A549 (cell line): ENCODE measurements at regions not wholly inside any gene's neighbourhood (a gene's known extent, or its start where the extent isn't known, plus 50 kb on each side); places are given as distances from the start of the nearest gene placed in this dataset.

Source experiments
- ATAC-seq, 2 experiments: fragments of 200-7000 bp in 1 of 2; fragments of >200 bp in 1 of 2; cut with Nextera tagmentation in 1 of 2; cut with Tn5 transposase in 1 of 2; 3 replicates each; pipeline versions ENCODE4 v1.8.0 to v1.9.1; 2018 to 2020; ENCODE audit warnings: mild to moderate bottlenecking in 1 of 2, moderate library complexity in 1 of 2
- CTCF ChIA-PET: fragments of 300-600 bp; sonication (Branson Sonifier 250); formaldehyde crosslinking; extraction: SDS; loops from one replicate; lab custom pipeline; 2021; ENCODE audit warnings: antibody characterized with exemption, inconsistent platforms; lab: Yijun Ruan, JAX
- POLR2A ChIA-PET: fragments of 350-600 bp; formaldehyde crosslinking; extraction: SDS; loops from one replicate; lab custom pipeline; 2021; ENCODE audit warnings: antibody characterized with exemption, inconsistent platforms; lab: Yijun Ruan, JAX
- DNase-seq, 2 experiments: peaks; one replicate each; pipeline versions ENCODE4 v3.0.0 to v3.0.0-alpha.2; 2011 to 2016; ENCODE audit warnings: low read depth in 1 of 2, low spot score in 1 of 2
- FAIRE-seq: peaks from 2 replicates; lab custom pipeline; 2011; peaks lifted over from hg19 to GRCh38; lab: Jason Lieb, UNC
- H3K27ac ChIP-seq, 2 experiments: fragments of >200 bp; sonication (Bioruptor Twin); formaldehyde crosslinking; 3 replicates each; pipeline ENCODE4 v1.5.1; 2016 to 2017
- H3K4me1 ChIP-seq: fragments of >200 bp; sonication (Bioruptor Twin); formaldehyde crosslinking; 3 replicates; pipeline ENCODE4 v1.6.1; 2016
- H3K4me2 ChIP-seq: fragments of >200 bp; sonication (Bioruptor Twin); formaldehyde crosslinking; 3 replicates; pipeline ENCODE4 v1.6.1; 2016
- H3K4me3 ChIP-seq: fragments of >200 bp; sonication (Bioruptor Twin); formaldehyde crosslinking; 3 replicates; pipeline ENCODE4 v1.5.1; 2016
- H3K9me3 ChIP-seq: fragments of >200 bp; sonication (Bioruptor Twin); formaldehyde crosslinking; 3 replicates; pipeline ENCODE4 v1.6.1; 2016
- ATOH8 ChIP-seq: fragments of 250-450 bp; sonication (Bioruptor Pico); IDR thresholded peaks from 2 replicates; pipeline ENCODE4 v1.5.0; 2020; ENCODE audit warnings: low read depth, mild to moderate bottlenecking, moderate library complexity
- CBX2 ChIP-seq: fragments of 200-600 bp; sonication (generic); IDR thresholded peaks from 2 replicates; pipeline ENCODE4 v1.6.1; 2016; ENCODE audit warnings: low read depth, mild to moderate bottlenecking, borderline replicate concordance
- CHD2 ChIP-seq: fragments of 150-350 bp; IDR thresholded peaks from 2 replicates; pipeline ENCODE4 v1.6.1; 2014; ENCODE audit warnings: low read length; ENCODE audit not compliant: partially characterized antibody
- CTCF ChIP-seq: fragments of >200 bp; sonication (Bioruptor Twin); formaldehyde crosslinking; IDR thresholded peaks from 3 replicates; pipeline ENCODE4 v1.5.1; 2016
- EHMT2 ChIP-seq: fragments of 200-600 bp; sonication (generic); IDR thresholded peaks from 2 replicates; pipeline ENCODE4 v1.6.1; 2016; ENCODE audit warnings: antibody characterized with exemption, low read depth, mild to moderate bottlenecking, moderate library complexity
- EP300 ChIP-seq, 2 experiments: fragments of >200 bp; sonication (Bioruptor Twin); formaldehyde crosslinking; IDR thresholded peaks; 2 replicates in 1 of 2; 3 replicates in 1 of 2; pipeline ENCODE4 v1.6.1; 2016 to 2017
- GATA3 ChIP-seq: IDR thresholded peaks from 2 replicates; pipeline ENCODE4 v1.6.1; 2012; ENCODE audit warnings: borderline replicate concordance
- HDAC2 ChIP-seq: fragments of 200-600 bp; sonication (generic); IDR thresholded peaks from 2 replicates; pipeline ENCODE4 v1.6.1; 2016
- HOXA7 ChIP-seq: fragments of 250-450 bp; sonication (Bioruptor Pico); IDR thresholded peaks from 2 replicates; pipeline ENCODE4 v1.5.0; 2020; ENCODE audit warnings: mild to moderate bottlenecking, moderate library complexity
- HOXB13 ChIP-seq: fragments of 250-450 bp; sonication (Bioruptor Pico); IDR thresholded peaks from 2 replicates; pipeline ENCODE4 v1.5.0; 2020; ENCODE audit warnings: low read depth, mild to moderate bottlenecking, moderate library complexity
- JUNB ChIP-seq: fragments of >200 bp; sonication (Bioruptor Twin); formaldehyde crosslinking; IDR thresholded peaks from 2 replicates; pipeline ENCODE4 v1.6.1; 2016
- KDM1A ChIP-seq: fragments of 200-600 bp; sonication (generic); IDR thresholded peaks from 2 replicates; pipeline ENCODE4 v1.6.1; 2016; ENCODE audit warnings: low read depth, mild to moderate bottlenecking
- MAFK ChIP-seq: fragments of 450-650 bp; IDR thresholded peaks from 2 replicates; pipeline ENCODE4 v1.6.1; 2014; ENCODE audit not compliant: partially characterized antibody
- MAZ ChIP-seq: fragments of 150-350 bp; IDR thresholded peaks from 2 replicates; pipeline ENCODE4 v1.6.1; 2014; ENCODE audit warnings: antibody characterized with exemption, low read depth, low read length, borderline replicate concordance
- MYC ChIP-seq: IDR thresholded peaks from 2 replicates; pipeline ENCODE4 v1.6.1; 2012; ENCODE audit warnings: mild to moderate bottlenecking, inconsistent platforms, low read length, improper control_type of control experiment, borderline replicate concordance
- NPAS2 ChIP-seq: fragments of 250-450 bp; sonication (Bioruptor Pico); IDR thresholded peaks from 2 replicates; pipeline ENCODE4 v1.8.0; 2022; ENCODE audit warnings: mild to moderate bottlenecking, moderate library complexity, borderline replicate concordance
- NR3C1 ChIP-seq: fragments of >200 bp; sonication (Bioruptor Twin); formaldehyde crosslinking; IDR thresholded peaks from 3 replicates; pipeline ENCODE4 v1.6.1; 2017
- POLR2A ChIP-seq: IDR thresholded peaks from 2 replicates; pipeline ENCODE4 v1.6.1; 2012; ENCODE audit warnings: mild to moderate bottlenecking, low read length
- POLR2AphosphoS2 ChIP-seq: conservative IDR thresholded peaks from 2 replicates; pipeline ENCODE4 v1.6.1; 2012; ENCODE audit warnings: low read length, improper control_type of control experiment, inconsistent platforms
- RAD21 ChIP-seq, 2 experiments: fragments of >200 bp in 1 of 2; sonication (Bioruptor Twin) in 1 of 2; formaldehyde crosslinking in 1 of 2; IDR thresholded peaks in 1 of 2; conservative IDR thresholded peaks in 1 of 2; 2 replicates in 1 of 2; 3 replicates in 1 of 2; pipeline ENCODE4 v1.6.1; 2012 to 2018; ENCODE audit warnings: inconsistent platforms in 1 of 2
- ZNF302 ChIP-seq: fragments of 250-450 bp; sonication (Bioruptor Pico); IDR thresholded peaks from 2 replicates; pipeline ENCODE4 v1.9.0; 2021; ENCODE audit warnings: inconsistent platforms, mild to moderate bottlenecking, moderate library complexity
- ZSCAN20 ChIP-seq: fragments of 250-450 bp; sonication (Bioruptor Pico); IDR thresholded peaks from 2 replicates; pipeline ENCODE4 v1.8.0; 2022; ENCODE audit warnings: mild to moderate bottlenecking, moderate library complexity
- WGBS: methylation state at CpG from one replicate; pipeline ENCODE4 v1.1.6; 2017; ENCODE audit errors: missing lambda C conversion rate; 5-methylcytosine and 5-hydroxymethylcytosine counted together
- TF ChIP-seq, protein P1 (sequence below): fragments of >200 bp; sonication (Bioruptor Twin); formaldehyde crosslinking; IDR thresholded peaks from 2 replicates; pipeline ENCODE4 v1.6.1; 2016
- TF ChIP-seq, protein P2 (sequence below): fragments of >200 bp; sonication (Bioruptor Twin); formaldehyde crosslinking; IDR thresholded peaks from 3 replicates; pipeline ENCODE4 v1.6.1; 2016
- TF ChIP-seq, protein P3 (sequence below): fragments of 450-650 bp; IDR thresholded peaks from 2 replicates; pipeline ENCODE4 v1.6.1; 2014; ENCODE audit warnings: antibody characterized with exemption
- TF ChIP-seq, protein P4 (sequence below): fragments of 150-350 bp; IDR thresholded peaks from 2 replicates; pipeline ENCODE4 v1.6.1; 2014; ENCODE audit warnings: low read depth, mild to moderate bottlenecking, low read length

- Histone ChIP-seq H3K4me1 (no peaks in the 10 kb centered on the region), H3K4me2 (no peak overlapping the region), H3K27ac (no peak overlapping the region), H3K4me3 (no peak overlapping the region), H3K9me3 (no peaks in the 10 kb centered on the region)
- DNase-seq (no peak), FAIRE-seq (no peak), ATAC-seq (no peak)
- ChIA-PET POLR2A (no interaction called here), CTCF (interaction anchor here (1.0 kb wide), 1 partner anchor 13 kb away, joined by 3 read pairs; no protein-coding TSS in a partner anchor)
- WGBS: 47% methylated on average over 3 of the region's 4 CpGs
- TF ChIP-seq EHMT2: no peak
- TF ChIP-seq HOXB13 (CRISPR knock-in tag): no peak
- no peak for TF ChIP-seq HOXA7 (CRISPR knock-in tag)
- TF ChIP-seq, protein P1, sequence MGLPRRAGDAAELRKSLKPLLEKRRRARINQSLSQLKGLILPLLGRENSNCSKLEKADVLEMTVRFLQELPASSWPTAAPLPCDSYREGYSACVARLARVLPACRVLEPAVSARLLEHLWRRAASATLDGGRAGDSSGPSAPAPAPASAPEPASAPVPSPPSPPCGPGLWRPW: no peak
Measured at GRCh38 chr18:76075777-76076176, 419.3 kb downstream of the ZNF516 start.

- WGBS: 33% methylated on average over 6 of the region's 6 CpGs
- Histone ChIP-seq H3K4me3 (no peak overlapping the region), H3K9me3 (no peaks in the 10 kb centered on the region), H3K4me2 (no peak overlapping the region), H3K4me1 (no peaks in the 10 kb centered on the region), H3K27ac (no peak overlapping the region)
- ATAC-seq (no peak), DNase-seq (no peak), FAIRE-seq (no peak)
- TF ChIP-seq ZNF302 (CRISPR knock-in tag) (no peak), GATA3 (no peak), HOXB13 (CRISPR knock-in tag) (no peak), ATOH8 (no peak), POLR2AphosphoS2 (no peak), KDM1A (no peak), NR3C1 (no peak), CHD2 (no peak), CBX2 (no peak), CTCF (no peak), NPAS2 (no peak), MAZ (no peak), ZSCAN20 (no peak), HDAC2 (no peak)
- TF ChIP-seq, protein P2, sequence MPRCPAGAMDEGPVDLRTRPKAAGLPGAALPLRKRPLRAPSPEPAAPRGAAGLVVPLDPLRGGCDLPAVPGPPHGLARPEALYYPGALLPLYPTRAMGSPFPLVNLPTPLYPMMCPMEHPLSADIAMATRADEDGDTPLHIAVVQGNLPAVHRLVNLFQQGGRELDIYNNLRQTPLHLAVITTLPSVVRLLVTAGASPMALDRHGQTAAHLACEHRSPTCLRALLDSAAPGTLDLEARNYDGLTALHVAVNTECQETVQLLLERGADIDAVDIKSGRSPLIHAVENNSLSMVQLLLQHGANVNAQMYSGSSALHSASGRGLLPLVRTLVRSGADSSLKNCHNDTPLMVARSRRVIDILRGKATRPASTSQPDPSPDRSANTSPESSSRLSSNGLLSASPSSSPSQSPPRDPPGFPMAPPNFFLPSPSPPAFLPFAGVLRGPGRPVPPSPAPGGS: no peak
- TF ChIP-seq, protein P3, sequence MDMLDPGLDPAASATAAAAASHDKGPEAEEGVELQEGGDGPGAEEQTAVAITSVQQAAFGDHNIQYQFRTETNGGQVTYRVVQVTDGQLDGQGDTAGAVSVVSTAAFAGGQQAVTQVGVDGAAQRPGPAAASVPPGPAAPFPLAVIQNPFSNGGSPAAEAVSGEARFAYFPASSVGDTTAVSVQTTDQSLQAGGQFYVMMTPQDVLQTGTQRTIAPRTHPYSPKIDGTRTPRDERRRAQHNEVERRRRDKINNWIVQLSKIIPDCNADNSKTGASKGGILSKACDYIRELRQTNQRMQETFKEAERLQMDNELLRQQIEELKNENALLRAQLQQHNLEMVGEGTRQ: no peak
- CTCF ChIA-PET: no interaction called here
- POLR2A ChIA-PET: no interaction called here
Measured at GRCh38 chr18:76064998-76065397, 430.0 kb downstream of the ZNF516 start.

DNA sequence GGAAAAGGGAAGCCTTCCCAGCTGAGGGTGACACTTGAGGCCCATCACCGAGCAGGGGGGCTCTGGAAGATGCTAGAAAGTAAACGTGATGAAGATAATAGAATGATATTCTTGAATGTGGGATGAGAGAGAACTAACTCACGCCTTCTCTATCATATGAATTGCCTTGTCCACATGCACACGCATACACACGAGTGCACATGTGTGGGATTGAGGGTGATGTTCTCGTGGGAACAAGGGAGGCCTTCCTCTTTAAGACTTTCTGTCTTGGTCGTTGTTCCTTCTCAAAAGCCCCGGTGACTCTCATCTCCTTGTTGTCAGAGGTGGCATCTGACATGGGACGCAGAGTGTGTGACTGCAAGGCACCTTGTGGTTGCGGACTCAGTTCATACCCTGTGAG is 436.9 kb downstream of the ZNF516 start:
- H3K4me2 ChIP-seq: no peak overlapping the region
- no peak for FAIRE-seq
- no peaks in the 10 kb centered on the region for H3K4me1 ChIP-seq
- ChIA-PET POLR2A (no interaction called here), CTCF (no interaction called here)
- no peak for DNase-seq
- TF ChIP-seq JUNB (no peak), EP300 (IDR thresholded peaks at IDR 0.05) (no peak), MAFK (no peak), MYC (no peak), POLR2A (no peak), RAD21 (conservative IDR thresholded peaks at IDR 0.05 in 1 of 2, IDR thresholded peaks at IDR 0.05 in 1 of 2) (no peak), EHMT2 (no peak)
- TF ChIP-seq, protein P4, sequence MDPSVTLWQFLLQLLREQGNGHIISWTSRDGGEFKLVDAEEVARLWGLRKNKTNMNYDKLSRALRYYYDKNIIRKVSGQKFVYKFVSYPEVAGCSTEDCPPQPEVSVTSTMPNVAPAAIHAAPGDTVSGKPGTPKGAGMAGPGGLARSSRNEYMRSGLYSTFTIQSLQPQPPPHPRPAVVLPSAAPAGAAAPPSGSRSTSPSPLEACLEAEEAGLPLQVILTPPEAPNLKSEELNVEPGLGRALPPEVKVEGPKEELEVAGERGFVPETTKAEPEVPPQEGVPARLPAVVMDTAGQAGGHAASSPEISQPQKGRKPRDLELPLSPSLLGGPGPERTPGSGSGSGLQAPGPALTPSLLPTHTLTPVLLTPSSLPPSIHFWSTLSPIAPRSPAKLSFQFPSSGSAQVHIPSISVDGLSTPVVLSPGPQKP: no peak
- no peaks in the 10 kb centered on the region for H3K9me3 ChIP-seq
- 17% methylated on average over 10 of the region's 10 CpGs for WGBS
- H3K4me3 ChIP-seq: no peak overlapping the region
- no peak for ATAC-seq
- no peak overlapping the region for H3K27ac ChIP-seq
